HEK293 (cell line): ENCODE measurements at regions not wholly inside any gene's neighbourhood (a gene's known extent, or its start where the extent isn't known, plus 50 kb on each side); places are given as distances from the start of the nearest gene placed in this dataset.

Experiments used
- CTCF ChIA-PET: fragments of 350-600 bp; formaldehyde crosslinking; extraction: SDS; loops from one replicate; lab custom pipeline; 2021; ENCODE audit warnings: antibody characterized with exemption; lab: Yijun Ruan, JAX
- POLR2A ChIA-PET: fragments of 300-600 bp; formaldehyde crosslinking; extraction: SDS; loops from one replicate; lab custom pipeline; 2020; ENCODE audit warnings: antibody characterized with exemption, inconsistent platforms; lab: Yijun Ruan, JAX
- H3K27ac ChIP-seq: fragments of 200-500 bp; sonication (Bioruptor generic); 2 replicates; pipeline ENCODE4 v1.5.1; 2014; ENCODE audit warnings: low read depth, low read length, control low read depth, inconsistent platforms; ENCODE audit errors: extremely low read depth
- H3K36me3 ChIP-seq, 2 experiments: fragments of 200-500 bp in 1 of 2; sonication (Bioruptor generic) in 1 of 2; 1 replicate in 1 of 2; 2 replicates in 1 of 2; pipeline ENCODE4 v1.5.1; 2014 to 2017; ENCODE audit warnings: inconsistent platforms in 2 of 2, low read length in 2 of 2; ENCODE audit not compliant: control insufficient read depth in 2 of 2, insufficient read depth in 1 of 2
- H3K4me1 ChIP-seq: fragments of 200-500 bp; sonication (Bioruptor generic); 2 replicates; pipeline ENCODE4 v1.5.1; 2014; ENCODE audit warnings: mild to moderate bottlenecking, low read length, inconsistent platforms; ENCODE audit not compliant: control insufficient read depth, insufficient read depth
- H3K4me3 ChIP-seq: 2 replicates; pipeline ENCODE4 v1.5.1; 2011; ENCODE audit warnings: low read depth, mild to moderate bottlenecking, control low read depth, low read length, moderate library complexity
- H3K9me3 ChIP-seq: fragments of 200-500 bp; sonication (Bioruptor generic); 2 replicates; pipeline ENCODE4 v1.5.1; 2014; ENCODE audit warnings: low read depth, low read length, inconsistent platforms; ENCODE audit not compliant: control insufficient read depth, insufficient read depth
- BCL11A ChIP-seq: fragments of 450-650 bp; formaldehyde crosslinking; IDR thresholded peaks from 2 replicates; pipeline ENCODE4 v1.5.1; 2016; ENCODE audit warnings: low read depth, missing biosample characterization, missing genetic modification characterization
- REPIN1 ChIP-seq: fragments of 450-650 bp; formaldehyde crosslinking; IDR thresholded peaks from 2 replicates; pipeline ENCODE4 v1.5.1; 2017; ENCODE audit warnings: missing biosample characterization, missing genetic modification characterization, low read depth
- SP7 ChIP-seq: fragments of 450-650 bp; formaldehyde crosslinking; IDR thresholded peaks from 2 replicates; pipeline ENCODE4 v1.5.1; 2016; ENCODE audit warnings: missing biosample characterization, missing genetic modification characterization
- TCF7L2 ChIP-seq: IDR thresholded peaks from 2 replicates; pipeline ENCODE4 v1.6.1; 2011; ENCODE audit warnings: low read depth, mild to moderate bottlenecking, inconsistent platforms, low read length, moderate library complexity, borderline replicate concordance
- ZBTB10 ChIP-seq: fragments of 450-650 bp; formaldehyde crosslinking; IDR thresholded peaks from 2 replicates; pipeline ENCODE4 v1.5.1; 2016; ENCODE audit warnings: missing biosample characterization, missing genetic modification characterization
- ZBTB17 ChIP-seq: fragments of 450-650 bp; formaldehyde crosslinking; IDR thresholded peaks from 2 replicates; pipeline ENCODE4 v1.5.1; 2016; ENCODE audit warnings: missing biosample characterization, missing genetic modification characterization
- ZBTB21 ChIP-seq: fragments of 450-650 bp; formaldehyde crosslinking; IDR thresholded peaks from 2 replicates; pipeline ENCODE4 v1.5.1; 2017; ENCODE audit warnings: missing biosample characterization, missing genetic modification characterization
- ZFHX2 ChIP-seq: fragments of 450-650 bp; formaldehyde crosslinking; conservative IDR thresholded peaks from 2 replicates; pipeline ENCODE4 v1.5.1; 2016; ENCODE audit warnings: missing biosample characterization, missing genetic modification characterization
- ZFP41 ChIP-seq: fragments of 450-650 bp; formaldehyde crosslinking; IDR thresholded peaks from 2 replicates; pipeline ENCODE4 v1.5.1; 2016; ENCODE audit warnings: missing biosample characterization, missing genetic modification characterization, borderline replicate concordance
- ZNF16 ChIP-seq: fragments of 450-650 bp; formaldehyde crosslinking; IDR thresholded peaks from 2 replicates; pipeline ENCODE4 v1.5.1; 2016; ENCODE audit warnings: low read depth, missing biosample characterization, missing genetic modification characterization
- ZNF169 ChIP-seq: fragments of 450-650 bp; formaldehyde crosslinking; IDR thresholded peaks from 2 replicates; pipeline ENCODE4 v1.5.1; 2016; ENCODE audit warnings: missing biosample characterization, missing genetic modification characterization
- ZNF184 ChIP-seq: fragments of 450-650 bp; IDR thresholded peaks from 2 replicates; pipeline ENCODE4 v1.5.1; 2018; ENCODE audit warnings: missing biosample characterization, mild to moderate bottlenecking, missing genetic modification characterization
- ZNF311 ChIP-seq: fragments of 450-650 bp; formaldehyde crosslinking; IDR thresholded peaks from 2 replicates; pipeline ENCODE4 v1.5.1; 2017; ENCODE audit warnings: missing biosample characterization, missing genetic modification characterization, borderline replicate concordance
- ZNF404 ChIP-seq: fragments of 450-650 bp; formaldehyde crosslinking; IDR thresholded peaks from 2 replicates; pipeline ENCODE4 v1.5.1; 2017; ENCODE audit warnings: missing biosample characterization, missing genetic modification characterization
- ZNF514 ChIP-seq: fragments of 450-650 bp; formaldehyde crosslinking; IDR thresholded peaks from 2 replicates; pipeline ENCODE4 v1.5.1; 2016; ENCODE audit warnings: missing biosample characterization, missing genetic modification characterization
- ZNF549 ChIP-seq: fragments of 450-650 bp; IDR thresholded peaks from 2 replicates; pipeline ENCODE4 v1.5.1; 2018; ENCODE audit warnings: missing biosample characterization, missing genetic modification characterization, mild to moderate bottlenecking, inconsistent platforms, moderate library complexity
- ZNF555 ChIP-seq: fragments of 450-650 bp; formaldehyde crosslinking; conservative IDR thresholded peaks from 2 replicates; pipeline ENCODE4 v1.5.1; 2017; ENCODE audit warnings: missing biosample characterization, mild to moderate bottlenecking, missing genetic modification characterization, inconsistent platforms
- ZNF560 ChIP-seq: fragments of 450-650 bp; formaldehyde crosslinking; IDR thresholded peaks from 2 replicates; pipeline ENCODE4 v1.5.1; 2017; ENCODE audit warnings: missing biosample characterization, missing genetic modification characterization, borderline replicate concordance
- ZNF621 ChIP-seq: fragments of 450-650 bp; formaldehyde crosslinking; IDR thresholded peaks from 2 replicates; pipeline ENCODE4 v1.5.1; 2017; ENCODE audit warnings: missing biosample characterization, missing genetic modification characterization
- ZNF639 ChIP-seq: fragments of 450-650 bp; formaldehyde crosslinking; IDR thresholded peaks from 2 replicates; pipeline ENCODE4 v1.5.1; 2016; ENCODE audit warnings: missing biosample characterization, missing genetic modification characterization
- ZNF658 ChIP-seq: fragments of 450-650 bp; formaldehyde crosslinking; IDR thresholded peaks from 2 replicates; pipeline ENCODE4; 2016; ENCODE audit warnings: missing biosample characterization, missing genetic modification characterization
- ZNF677 ChIP-seq: fragments of 450-650 bp; IDR thresholded peaks from 2 replicates; pipeline ENCODE4 v1.5.0; 2018; ENCODE audit warnings: missing biosample characterization, mild to moderate bottlenecking, missing genetic modification characterization, moderate library complexity
- ZSCAN4 ChIP-seq: fragments of 450-650 bp; formaldehyde crosslinking; IDR thresholded peaks from 2 replicates; pipeline ENCODE4 v1.5.1; 2017; ENCODE audit warnings: missing biosample characterization, missing genetic modification characterization
- TF ChIP-seq, protein P1 (sequence below): fragments of 450-650 bp; formaldehyde crosslinking; IDR thresholded peaks from 2 replicates; pipeline ENCODE4 v1.5.1; 2016; ENCODE audit warnings: missing biosample characterization, missing genetic modification characterization

- TF ChIP-seq, protein P1, sequence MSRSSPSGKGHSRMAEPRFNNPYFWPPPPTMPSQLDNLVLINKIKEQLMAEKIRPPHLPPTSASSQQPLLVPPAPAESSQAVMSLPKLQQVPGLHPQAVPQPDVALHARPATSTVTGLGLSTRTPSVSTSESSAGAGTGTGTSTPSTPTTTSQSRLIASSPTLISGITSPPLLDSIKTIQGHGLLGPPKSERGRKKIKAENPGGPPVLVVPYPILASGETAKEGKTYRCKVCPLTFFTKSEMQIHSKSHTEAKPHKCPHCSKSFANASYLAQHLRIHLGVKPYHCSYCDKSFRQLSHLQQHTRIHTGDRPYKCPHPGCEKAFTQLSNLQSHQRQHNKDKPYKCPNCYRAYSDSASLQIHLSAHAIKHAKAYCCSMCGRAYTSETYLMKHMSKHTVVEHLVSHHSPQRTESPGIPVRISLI (tag by site-specific recombination), result no peak
- no peak for TF ChIP-seq ZNF404
- no peak for TF ChIP-seq ZNF621 (tag by site-specific recombination)
- no peak for TF ChIP-seq ZNF560 (tag by site-specific recombination)
Observed at GRCh38 chr6:163709255-163709654, 294.7 kb downstream of the QKI start (continued).

DNA sequence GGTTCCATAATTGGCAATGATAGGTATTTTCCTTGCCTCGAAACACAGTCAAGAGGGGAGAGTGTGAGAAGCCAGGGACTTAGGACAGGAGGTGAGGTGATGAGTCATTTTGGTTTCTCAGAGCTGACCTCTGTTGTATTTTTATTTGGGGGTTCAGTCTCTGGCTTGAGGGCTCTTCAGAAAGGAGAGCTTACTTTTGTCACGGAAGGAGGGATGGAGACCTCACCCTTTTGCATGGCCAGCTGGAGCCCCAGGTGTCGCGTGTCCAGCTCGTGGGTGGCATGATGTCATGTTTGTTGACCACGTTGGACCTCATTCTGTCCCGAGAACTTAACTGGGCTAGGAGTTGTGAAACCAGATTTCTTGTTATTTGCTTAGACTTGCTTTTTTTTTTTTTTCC lies 293.9 kb downstream of the QKI start:
- Histone ChIP-seq H3K4me3 (no peak overlapping the region), H3K4me1 (no peaks in the 10 kb centered on the region), H3K27ac (no peak overlapping the region)
- TF ChIP-seq TCF7L2, result no peak
- no peak for TF ChIP-seq ZNF514
- no peak for TF ChIP-seq ZFP41 (tag by site-specific recombination)
- no peak for TF ChIP-seq SP7 (tag by site-specific recombination)
- TF ChIP-seq ZNF311 (tag by site-specific recombination), result no peak
- no peak for TF ChIP-seq ZNF549 (tag by site-specific recombination)
- no peak for TF ChIP-seq REPIN1 (tag by site-specific recombination)
- TF ChIP-seq ZNF184 (tag by site-specific recombination), result no peak
- no peak for TF ChIP-seq BCL11A
- TF ChIP-seq ZNF169 (tag by site-specific recombination), result no peak
- TF ChIP-seq ZSCAN4 (tag by site-specific recombination), result no peak
- TF ChIP-seq ZNF677, result no peak
- TF ChIP-seq ZNF555 (tag by site-specific recombination), result no peak
- TF ChIP-seq ZNF16 (tag by site-specific recombination), result no peak
- TF ChIP-seq ZFHX2 (tag by site-specific recombination), result no peak
- no peak for TF ChIP-seq ZBTB21 (tag by site-specific recombination)
- no peak for TF ChIP-seq ZBTB17 (tag by site-specific recombination)
- TF ChIP-seq ZNF639 (tag by site-specific recombination), result no peak
- TF ChIP-seq ZBTB10 (tag by site-specific recombination), result no peak
- TF ChIP-seq ZNF658, result no peak
- TF ChIP-seq, all 188 proteins: peak for 0
- H3K9me3 ChIP-seq, result no peaks in the 10 kb centered on the region
- ChIA-PET CTCF (interaction anchor here (0.7 to 1.3 kb wide), 2 partner anchors 14 to 243 kb away, joined by 3 to 4 read pairs; no protein-coding TSS in a partner anchor), POLR2A (interaction anchor here (0.6 kb wide), 1 partner anchor 1050 kb away, joined by 5 read pairs; no protein-coding TSS in a partner anchor)
- H3K36me3 ChIP-seq, result no peaks in the 10 kb centered on the region
